ENCODE measurements at regions not wholly inside any gene's neighbourhood (a gene's known extent, or its start where the extent isn't known, plus 50 kb on each side); places are given as distances from the start of the nearest gene placed in this dataset.
"Not testable (repeated sequence)": the region's sequence is repeated elsewhere in the genome, so short reads cannot be mapped to it uniquely, and the experiment has no call there.

GRCh38 chr14:89700801-89701200, 253.7 kb downstream of the EFCAB11 start:
- H3K4me3 ChIP-seq (replicated peaks in 1 of 2; ENCODE audit: low read depth in 2 of 2, low read length in 2 of 2) = peak overlapping the region in 1 of 2 donors; percentile 67
- no peak for DNase-seq (ENCODE audit: low read depth in 2 of 2)
- no peak for TF ChIP-seq CTCF (IDR thresholded peaks at IDR 0.05; ENCODE audit: low read depth, low read length)

- DNase-seq (ENCODE audit: low read depth in 2 of 2) = no peak
- TF ChIP-seq CTCF (IDR thresholded peaks at IDR 0.05; ENCODE audit: low read depth, low read length) = no peak
- H3K4me3 ChIP-seq (replicated peaks in 1 of 2; ENCODE audit: low read depth in 2 of 2, low read length in 2 of 2) = no peak overlapping the region
These were observed 255.5 kb downstream of the EFCAB11 start for GRCh38 chr14:89699071-89699470.

- TF ChIP-seq CTCF (IDR thresholded peaks at IDR 0.05; ENCODE audit: low read depth, low read length) = no peak
- H3K4me3 ChIP-seq (replicated peaks in 1 of 2; ENCODE audit: low read depth in 2 of 2, low read length in 2 of 2) = no peak overlapping the region
- no peak for DNase-seq (ENCODE audit: low read depth in 2 of 2)
These were observed 257.1 kb downstream of the EFCAB11 start for GRCh38 chr14:89697281-89698060.

GRCh38 chr14:89695846-89696245, 258.7 kb downstream of the EFCAB11 start:
- no peak for TF ChIP-seq CTCF (IDR thresholded peaks at IDR 0.05; ENCODE audit: low read depth, low read length)
- no peak overlapping the region for H3K4me3 ChIP-seq (replicated peaks in 1 of 2; ENCODE audit: low read depth in 2 of 2, low read length in 2 of 2)
- no peak for DNase-seq (ENCODE audit: low read depth in 2 of 2)

- TF ChIP-seq CTCF (IDR thresholded peaks at IDR 0.05; ENCODE audit: low read depth, low read length) = no peak
These were observed 264.4 kb downstream of the EFCAB11 start for GRCh38 chr14:89690139-89690538.

GRCh38 chr14:89689711-89690110, 264.8 kb downstream of the EFCAB11 start:
- DNase-seq (ENCODE audit: low read depth in 2 of 2); H3K4me3 ChIP-seq (replicated peaks in 1 of 2; ENCODE audit: low read depth in 2 of 2, low read length in 2 of 2): not testable (repeated sequence)

More at GRCh38 chr14:89690139-89690538, 264.4 kb downstream of the EFCAB11 start:
- no peak overlapping the region for H3K4me3 ChIP-seq (replicated peaks in 1 of 2; ENCODE audit: low read depth in 2 of 2, low read length in 2 of 2)
- no peak for DNase-seq (ENCODE audit: low read depth in 2 of 2)

DNA sequence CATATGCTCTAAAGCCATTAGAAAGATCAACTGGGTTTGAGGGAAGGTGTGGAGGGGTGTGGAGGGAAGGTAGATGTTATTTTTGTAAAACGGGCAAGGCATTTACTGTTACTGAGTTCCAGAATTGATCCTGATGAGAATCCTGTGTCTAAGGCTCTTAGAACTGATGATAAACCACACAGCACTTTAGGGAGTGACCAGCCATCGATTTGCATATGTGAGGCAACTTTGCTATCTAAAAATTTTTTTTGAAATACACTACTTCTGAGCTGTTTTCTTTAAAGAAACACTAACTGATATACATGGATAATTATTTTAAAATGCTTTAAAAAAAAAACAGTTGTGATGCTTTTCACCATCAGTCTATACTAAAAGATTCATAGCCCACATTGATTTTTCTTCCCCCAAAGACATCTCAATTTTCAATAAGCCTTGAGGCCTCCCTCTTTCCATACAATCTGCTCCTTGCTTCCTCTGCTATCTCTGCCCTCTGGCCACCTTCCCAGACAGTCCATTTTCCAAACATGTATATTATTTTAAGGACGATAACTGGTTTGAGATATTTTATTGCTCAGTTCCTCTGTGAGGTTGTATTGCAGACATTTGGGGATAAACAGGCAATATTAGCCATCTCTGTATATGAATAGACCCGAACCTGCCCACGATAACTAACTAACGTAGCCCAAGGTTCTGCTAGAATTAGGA, 265.9 kb downstream of the EFCAB11 start:
- no peak for TF ChIP-seq CTCF (IDR thresholded peaks at IDR 0.05; ENCODE audit: low read depth, low read length)
- peak in 1 of 2 donors; percentile 7 for DNase-seq (ENCODE audit: low read depth in 2 of 2)
- H3K4me3 ChIP-seq (replicated peaks in 1 of 2; ENCODE audit: low read depth in 2 of 2, low read length in 2 of 2) = no peak overlapping the region

GRCh38 chr14:89687129-89687528, 267.4 kb downstream of the EFCAB11 start:
- H3K4me3 ChIP-seq (replicated peaks in 1 of 2; ENCODE audit: low read depth in 2 of 2, low read length in 2 of 2); DNase-seq (ENCODE audit: low read depth in 2 of 2): not testable (repeated sequence)

Measured in cardiac fibroblast (primary cell).